Liver (tissue), 8 donors: ENCODE measurements at regions not wholly inside any gene's neighbourhood (a gene's known extent, or its start where the extent isn't known, plus 50 kb on each side); places are given as distances from the start of the nearest gene placed in this dataset.

ENCODE experiments used
- DNase-seq: peaks from one replicate; pipeline ENCODE4 v3.0.0-alpha.2; 2017; ENCODE audit warnings: low spot score
- H3K27ac ChIP-seq, 2 donors: one replicate each; pipeline ENCODE4 v1.7.0; 2013; ENCODE audit warnings: inconsistent platforms in 2 of 2, low read length in 2 of 2, control low read depth in 1 of 2, low read depth in 1 of 2, mild to moderate bottlenecking in 1 of 2
- H3K27me3 ChIP-seq, 4 donors: one replicate each; pipeline versions ENCODE4 v1.6.1 to v1.7.0; 2013; ENCODE audit warnings: low read length in 3 of 4, inconsistent platforms in 1 of 4, mild to moderate bottlenecking in 1 of 4, moderate library complexity in 1 of 4; ENCODE audit not compliant: control insufficient read depth in 4 of 4, insufficient read depth in 4 of 4
- H3K36me3 ChIP-seq, 4 donors: one replicate each; pipeline versions ENCODE4 v1.6.1 to v1.7.0; 2013; ENCODE audit warnings: low read length in 3 of 4, mild to moderate bottlenecking in 3 of 4, low read depth in 1 of 4, moderate library complexity in 1 of 4; ENCODE audit not compliant: control insufficient read depth in 4 of 4, insufficient read depth in 3 of 4
- H3K4me1 ChIP-seq, 4 donors: one replicate each; pipeline versions ENCODE4 v1.6.1 to v1.7.0; 2013; ENCODE audit warnings: low read length in 3 of 4, mild to moderate bottlenecking in 3 of 4, moderate library complexity in 1 of 4; ENCODE audit not compliant: control insufficient read depth in 4 of 4, insufficient read depth in 4 of 4
- H3K4me3 ChIP-seq, 3 donors: one replicate each; pipeline versions ENCODE4 v1.6.1 to v1.7.0; 2013; ENCODE audit warnings: low read length in 3 of 3, control low read depth in 1 of 3, low read depth in 1 of 3, mild to moderate bottlenecking in 1 of 3
- H3K9ac ChIP-seq, 2 donors: one replicate each; pipeline ENCODE4 v1.7.0; 2013; ENCODE audit warnings: low read length in 2 of 2, mild to moderate bottlenecking in 2 of 2, moderate library complexity in 2 of 2, control low read depth in 1 of 2, low read depth in 1 of 2
- H3K9me3 ChIP-seq, 4 donors: one replicate each; pipeline versions ENCODE4 v1.6.1 to v1.7.0; 2013; ENCODE audit warnings: low read length in 3 of 4; ENCODE audit not compliant: control insufficient read depth in 4 of 4
- CTCF ChIP-seq: fragments of 150-350 bp; IDR thresholded peaks from 2 replicates; pipeline ENCODE4 v1.5.1; 2017; ENCODE audit warnings: improper control_type of control experiment, low read depth, low read length; ENCODE audit not compliant: missing input control
- EGR1 ChIP-seq, 2 donors: IDR thresholded peaks; 2 replicates each; pipeline ENCODE4 v1.6.1; 2016 to 2018; ENCODE audit warnings: antibody characterized with exemption in 2 of 2, low read depth in 2 of 2
- FOXA2 ChIP-seq: IDR thresholded peaks from 2 replicates; pipeline ENCODE4 v1.6.1; 2016; ENCODE audit warnings: antibody characterized with exemption
- HNF4G ChIP-seq: IDR thresholded peaks from 2 replicates; pipeline ENCODE4 v1.6.1; 2016; ENCODE audit warnings: antibody characterized with exemption
- JUND ChIP-seq, 2 donors: IDR thresholded peaks; 2 replicates each; pipeline ENCODE4 v1.6.1; 2016; ENCODE audit warnings: antibody characterized with exemption in 2 of 2
- NR2F2 ChIP-seq: IDR thresholded peaks from 2 replicates; pipeline ENCODE4 v1.6.1; 2016; ENCODE audit warnings: antibody characterized with exemption
- RAD21 ChIP-seq, 2 donors: IDR thresholded peaks; 2 replicates each; pipeline ENCODE4 v1.6.1; 2016; ENCODE audit warnings: antibody characterized with exemption in 2 of 2, mild to moderate bottlenecking in 2 of 2
- RXRA ChIP-seq, 2 donors: IDR thresholded peaks; 2 replicates each; pipeline ENCODE4 v1.6.1; 2017 to 2018; ENCODE audit warnings: antibody characterized with exemption in 2 of 2, mild to moderate bottlenecking in 1 of 2
- SP1 ChIP-seq: IDR thresholded peaks from 2 replicates; pipeline ENCODE4 v1.6.1; 2018; ENCODE audit warnings: antibody characterized with exemption, mild to moderate bottlenecking
- TAF1 ChIP-seq: conservative IDR thresholded peaks from 2 replicates; pipeline ENCODE4 v1.6.1; 2016; ENCODE audit warnings: antibody characterized with exemption, mild to moderate bottlenecking
- YY1 ChIP-seq: IDR thresholded peaks from 2 replicates; pipeline ENCODE4 v1.6.1; 2016; ENCODE audit warnings: antibody characterized with exemption, mild to moderate bottlenecking
- ZBTB33 ChIP-seq: IDR thresholded peaks from 2 replicates; pipeline ENCODE4 v1.6.1; 2016; ENCODE audit warnings: antibody characterized with exemption
- WGBS: extraction: QIAGEN DNeasy Blood & Tissue Kit; methylation state at CpG from one replicate; pipeline ENCODE4 v1.1.7; 2013; 5-methylcytosine and 5-hydroxymethylcytosine counted together
- TF ChIP-seq, protein P1 (sequence below): IDR thresholded peaks from 2 replicates; pipeline ENCODE4 v1.6.1; 2016; ENCODE audit warnings: antibody characterized with exemption
- TF ChIP-seq, protein P2 (sequence below): IDR thresholded peaks from 2 replicates; pipeline ENCODE4 v1.6.1; 2016; ENCODE audit warnings: antibody characterized with exemption
- TF ChIP-seq, protein P3 (sequence below): IDR thresholded peaks from 2 replicates; pipeline ENCODE4 v1.6.1; 2016; ENCODE audit warnings: antibody characterized with exemption, mild to moderate bottlenecking
- donor health status: healthy.
- donor health status: healthy.
- donor health status: healthy.
- donor health status: healthy.
- donor health status: healthy.

GRCh38 chr9:79955300-79955699 is 383.5 kb downstream of the TLE4 start:
- Histone ChIP-seq H3K4me3 (no peak overlapping the region), H3K27ac (no peak overlapping the region), H3K4me1 (no peaks in the 10 kb centered on the region), H3K36me3 (no peaks in the 10 kb centered on the region), H3K9ac (no peak overlapping the region), H3K27me3 (no peaks in the 10 kb centered on the region), H3K9me3 (no peaks in the 10 kb centered on the region)
- TF ChIP-seq RXRA (IDR thresholded peaks at IDR 0.05) (no peak), CTCF (peak; percentile 26), SP1 (no peak), HNF4G (no peak), ZBTB33 (no peak), RAD21 (IDR thresholded peaks at IDR 0.05) (peak; percentile 46 to 70), JUND (IDR thresholded peaks at IDR 0.05) (no peak)
- TF ChIP-seq, protein P1, sequence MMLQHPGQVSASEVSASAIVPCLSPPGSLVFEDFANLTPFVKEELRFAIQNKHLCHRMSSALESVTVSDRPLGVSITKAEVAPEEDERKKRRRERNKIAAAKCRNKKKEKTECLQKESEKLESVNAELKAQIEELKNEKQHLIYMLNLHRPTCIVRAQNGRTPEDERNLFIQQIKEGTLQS: no peak
- TF ChIP-seq, protein P2, sequence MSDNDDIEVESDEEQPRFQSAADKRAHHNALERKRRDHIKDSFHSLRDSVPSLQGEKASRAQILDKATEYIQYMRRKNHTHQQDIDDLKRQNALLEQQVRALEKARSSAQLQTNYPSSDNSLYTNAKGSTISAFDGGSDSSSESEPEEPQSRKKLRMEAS: no peak
- TF ChIP-seq, protein P3, sequence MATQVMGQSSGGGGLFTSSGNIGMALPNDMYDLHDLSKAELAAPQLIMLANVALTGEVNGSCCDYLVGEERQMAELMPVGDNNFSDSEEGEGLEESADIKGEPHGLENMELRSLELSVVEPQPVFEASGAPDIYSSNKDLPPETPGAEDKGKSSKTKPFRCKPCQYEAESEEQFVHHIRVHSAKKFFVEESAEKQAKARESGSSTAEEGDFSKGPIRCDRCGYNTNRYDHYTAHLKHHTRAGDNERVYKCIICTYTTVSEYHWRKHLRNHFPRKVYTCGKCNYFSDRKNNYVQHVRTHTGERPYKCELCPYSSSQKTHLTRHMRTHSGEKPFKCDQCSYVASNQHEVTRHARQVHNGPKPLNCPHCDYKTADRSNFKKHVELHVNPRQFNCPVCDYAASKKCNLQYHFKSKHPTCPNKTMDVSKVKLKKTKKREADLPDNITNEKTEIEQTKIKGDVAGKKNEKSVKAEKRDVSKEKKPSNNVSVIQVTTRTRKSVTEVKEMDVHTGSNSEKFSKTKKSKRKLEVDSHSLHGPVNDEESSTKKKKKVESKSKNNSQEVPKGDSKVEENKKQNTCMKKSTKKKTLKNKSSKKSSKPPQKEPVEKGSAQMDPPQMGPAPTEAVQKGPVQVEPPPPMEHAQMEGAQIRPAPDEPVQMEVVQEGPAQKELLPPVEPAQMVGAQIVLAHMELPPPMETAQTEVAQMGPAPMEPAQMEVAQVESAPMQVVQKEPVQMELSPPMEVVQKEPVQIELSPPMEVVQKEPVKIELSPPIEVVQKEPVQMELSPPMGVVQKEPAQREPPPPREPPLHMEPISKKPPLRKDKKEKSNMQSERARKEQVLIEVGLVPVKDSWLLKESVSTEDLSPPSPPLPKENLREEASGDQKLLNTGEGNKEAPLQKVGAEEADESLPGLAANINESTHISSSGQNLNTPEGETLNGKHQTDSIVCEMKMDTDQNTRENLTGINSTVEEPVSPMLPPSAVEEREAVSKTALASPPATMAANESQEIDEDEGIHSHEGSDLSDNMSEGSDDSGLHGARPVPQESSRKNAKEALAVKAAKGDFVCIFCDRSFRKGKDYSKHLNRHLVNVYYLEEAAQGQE: no peak
- 66% methylated on average over 3 of the region's 3 CpGs for WGBS
- no peak for DNase-seq

DNA sequence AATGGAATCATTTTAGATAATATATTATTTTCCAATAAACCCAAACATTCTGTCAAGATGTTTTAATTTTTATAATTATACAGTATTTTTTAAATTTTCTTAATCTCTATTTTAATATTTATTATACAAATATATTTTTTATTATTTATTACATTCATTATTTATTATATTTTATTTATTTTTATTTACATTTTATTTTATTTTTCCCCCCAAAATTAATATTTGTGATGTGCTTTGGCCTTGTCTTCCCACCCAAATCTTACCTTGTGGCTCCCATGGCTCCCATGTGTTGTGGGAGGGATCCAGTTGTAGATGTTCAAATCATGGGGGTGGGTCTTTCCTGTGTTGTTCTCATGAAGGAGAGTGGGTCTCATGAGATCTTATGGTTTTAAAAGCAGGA is 382.1 kb downstream of the TLE4 start:
- H3K9ac ChIP-seq: no peak overlapping the region
- TF ChIP-seq YY1 (no peak), FOXA2 (no peak), RXRA (IDR thresholded peaks at IDR 0.05) (no peak), EGR1 (IDR thresholded peaks at IDR 0.05; ENCODE audit: low read depth in 2 of 2) (no peak), SP1 (no peak), HNF4G (no peak), TAF1 (no peak), CTCF (no peak), RAD21 (IDR thresholded peaks at IDR 0.05) (no peak), NR2F2 (no peak)
- TF ChIP-seq, protein P1: no peak
- TF ChIP-seq, protein P2: no peak
- TF ChIP-seq, protein P3: no peak

More for the DNA sequence above, 382.1 kb downstream of the TLE4 start:
- H3K9me3 ChIP-seq: no peaks in the 10 kb centered on the region
- H3K36me3 ChIP-seq: no peaks in the 10 kb centered on the region
- no peak for DNase-seq
- no peaks in the 10 kb centered on the region for H3K4me1 ChIP-seq
- H3K27me3 ChIP-seq: no peaks in the 10 kb centered on the region
- H3K4me3 ChIP-seq: no peak overlapping the region
- H3K27ac ChIP-seq: no peak overlapping the region
